A673 (cell line): ENCODE measurements at regions not wholly inside any gene's neighbourhood (a gene's known extent, or its start where the extent isn't known, plus 50 kb on each side); places are given as distances from the start of the nearest gene placed in this dataset.

Experiments used
- EZH2 ChIP-seq: fragments of 200-600 bp; sonication (generic); IDR thresholded peaks from 2 replicates; pipeline ENCODE4 v1.6.1; 2017; ENCODE audit warnings: borderline replicate concordance, low read depth, mild to moderate bottlenecking, mixed read lengths, antibody characterized with exemption, low read length; ENCODE audit not compliant: poor library complexity, severe bottlenecking
- TF ChIP-seq, protein P1 (sequence below): fragments of 300-800, 200-600 bp; sonication (generic); conservative IDR thresholded peaks from 2 replicates; pipeline ENCODE4 v1.5.1; 2017; ENCODE audit warnings: low read depth, mild to moderate bottlenecking, antibody characterized with exemption, low read length, moderate library complexity, mixed read lengths

DNA sequence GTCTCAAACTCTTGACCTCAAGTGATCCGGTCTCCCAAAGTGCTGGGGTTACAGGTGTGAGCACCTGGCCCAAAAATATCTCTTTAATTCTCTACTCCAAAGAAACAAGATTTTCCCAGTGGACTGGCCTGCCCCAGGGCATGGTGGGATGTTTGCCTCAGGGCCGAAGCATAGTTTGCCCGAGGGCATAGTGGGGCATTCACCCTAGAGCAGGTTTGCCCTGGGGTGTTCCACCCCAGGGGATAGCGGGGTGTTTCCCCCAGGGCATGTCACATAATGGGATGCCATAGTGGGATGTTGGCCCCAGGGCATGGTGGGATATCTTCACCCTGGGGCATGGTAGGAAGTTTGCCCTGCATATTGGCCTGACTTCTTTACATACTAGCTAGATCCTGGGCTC is 97.2 kb downstream of the VEGFA start:
- TF ChIP-seq, protein P1, sequence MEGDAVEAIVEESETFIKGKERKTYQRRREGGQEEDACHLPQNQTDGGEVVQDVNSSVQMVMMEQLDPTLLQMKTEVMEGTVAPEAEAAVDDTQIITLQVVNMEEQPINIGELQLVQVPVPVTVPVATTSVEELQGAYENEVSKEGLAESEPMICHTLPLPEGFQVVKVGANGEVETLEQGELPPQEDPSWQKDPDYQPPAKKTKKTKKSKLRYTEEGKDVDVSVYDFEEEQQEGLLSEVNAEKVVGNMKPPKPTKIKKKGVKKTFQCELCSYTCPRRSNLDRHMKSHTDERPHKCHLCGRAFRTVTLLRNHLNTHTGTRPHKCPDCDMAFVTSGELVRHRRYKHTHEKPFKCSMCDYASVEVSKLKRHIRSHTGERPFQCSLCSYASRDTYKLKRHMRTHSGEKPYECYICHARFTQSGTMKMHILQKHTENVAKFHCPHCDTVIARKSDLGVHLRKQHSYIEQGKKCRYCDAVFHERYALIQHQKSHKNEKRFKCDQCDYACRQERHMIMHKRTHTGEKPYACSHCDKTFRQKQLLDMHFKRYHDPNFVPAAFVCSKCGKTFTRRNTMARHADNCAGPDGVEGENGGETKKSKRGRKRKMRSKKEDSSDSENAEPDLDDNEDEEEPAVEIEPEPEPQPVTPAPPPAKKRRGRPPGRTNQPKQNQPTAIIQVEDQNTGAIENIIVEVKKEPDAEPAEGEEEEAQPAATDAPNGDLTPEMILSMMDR: no peak
- TF ChIP-seq EZH2: no peak
